Nephron progenitor cell (in vitro differentiated cells): ENCODE measurements at regions not wholly inside any gene's neighbourhood (a gene's known extent, or its start where the extent isn't known, plus 50 kb on each side); places are given as distances from the start of the nearest gene placed in this dataset.

Experiments
- DNase-seq: peaks from one replicate; pipeline ENCODE4 v3.0.0; 2021
- H3K27ac Mint-ChIP-seq: 2 replicates; pipeline ENCODE4 v1.8.0; 2021; ENCODE audit warnings: mild to moderate bottlenecking, moderate library complexity, mixed read lengths
- H3K27me3 Mint-ChIP-seq: 2 replicates; pipeline ENCODE4 v1.8.0; 2021; ENCODE audit warnings: mild to moderate bottlenecking, low read depth, mixed read lengths; ENCODE audit not compliant: poor library complexity
- H3K36me3 Mint-ChIP-seq: 2 replicates; pipeline ENCODE4 v1.8.0; 2021; ENCODE audit warnings: low read depth, mixed read lengths
- H3K4me1 Mint-ChIP-seq: 2 replicates; pipeline ENCODE4 v1.8.0; 2021; ENCODE audit warnings: mixed read lengths
- H3K4me3 Mint-ChIP-seq: 2 replicates; pipeline ENCODE4 v1.8.0; 2021; ENCODE audit warnings: mild to moderate bottlenecking, moderate library complexity, mixed read lengths
- H3K9me3 Mint-ChIP-seq: 2 replicates; pipeline ENCODE4 v1.8.0; 2021; ENCODE audit warnings: mild to moderate bottlenecking, moderate library complexity, mixed read lengths
- TF ChIP-seq, protein P1 (sequence below): fragments of 200-600 bp; sonication (generic); IDR thresholded peaks from 2 replicates; pipeline ENCODE4 v1.5.0; 2021; ENCODE audit warnings: antibody characterized with exemption

DNA sequence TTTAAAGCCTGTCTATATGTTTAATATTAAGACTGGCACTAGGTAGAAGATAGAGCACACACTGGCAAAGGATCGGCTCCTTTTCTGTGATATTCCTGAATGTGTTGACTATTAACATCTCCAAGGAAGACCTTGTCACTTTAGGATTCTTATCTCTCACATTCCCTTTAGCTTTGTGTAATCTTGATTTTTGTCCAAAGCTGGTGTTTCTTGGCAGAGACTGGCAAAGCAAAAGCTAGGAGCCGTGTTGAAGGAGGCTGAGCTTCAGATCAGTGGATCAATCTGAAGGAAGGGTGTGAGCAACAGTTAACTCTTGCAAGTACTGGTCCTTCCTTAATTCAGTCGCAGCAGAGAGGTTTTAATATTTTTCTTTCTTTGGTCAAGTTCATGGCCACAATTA is 830.4 kb upstream of the ZNF608 start:
- no peak for DNase-seq
- TF ChIP-seq, protein P1, sequence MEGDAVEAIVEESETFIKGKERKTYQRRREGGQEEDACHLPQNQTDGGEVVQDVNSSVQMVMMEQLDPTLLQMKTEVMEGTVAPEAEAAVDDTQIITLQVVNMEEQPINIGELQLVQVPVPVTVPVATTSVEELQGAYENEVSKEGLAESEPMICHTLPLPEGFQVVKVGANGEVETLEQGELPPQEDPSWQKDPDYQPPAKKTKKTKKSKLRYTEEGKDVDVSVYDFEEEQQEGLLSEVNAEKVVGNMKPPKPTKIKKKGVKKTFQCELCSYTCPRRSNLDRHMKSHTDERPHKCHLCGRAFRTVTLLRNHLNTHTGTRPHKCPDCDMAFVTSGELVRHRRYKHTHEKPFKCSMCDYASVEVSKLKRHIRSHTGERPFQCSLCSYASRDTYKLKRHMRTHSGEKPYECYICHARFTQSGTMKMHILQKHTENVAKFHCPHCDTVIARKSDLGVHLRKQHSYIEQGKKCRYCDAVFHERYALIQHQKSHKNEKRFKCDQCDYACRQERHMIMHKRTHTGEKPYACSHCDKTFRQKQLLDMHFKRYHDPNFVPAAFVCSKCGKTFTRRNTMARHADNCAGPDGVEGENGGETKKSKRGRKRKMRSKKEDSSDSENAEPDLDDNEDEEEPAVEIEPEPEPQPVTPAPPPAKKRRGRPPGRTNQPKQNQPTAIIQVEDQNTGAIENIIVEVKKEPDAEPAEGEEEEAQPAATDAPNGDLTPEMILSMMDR: no peak
- H3K36me3 Mint-ChIP-seq: no peaks in the 10 kb centered on the region
- peaks cover 18% of the 10 kb centered on the region for H3K9me3 Mint-ChIP-seq
- H3K4me3 Mint-ChIP-seq: peak overlapping the region; percentile 32
- peaks cover 3% of the 10 kb centered on the region for H3K27me3 Mint-ChIP-seq
- peaks cover 46% of the 10 kb centered on the region for H3K4me1 Mint-ChIP-seq
- H3K27ac Mint-ChIP-seq: peak overlapping the region; percentile 28

DNA sequence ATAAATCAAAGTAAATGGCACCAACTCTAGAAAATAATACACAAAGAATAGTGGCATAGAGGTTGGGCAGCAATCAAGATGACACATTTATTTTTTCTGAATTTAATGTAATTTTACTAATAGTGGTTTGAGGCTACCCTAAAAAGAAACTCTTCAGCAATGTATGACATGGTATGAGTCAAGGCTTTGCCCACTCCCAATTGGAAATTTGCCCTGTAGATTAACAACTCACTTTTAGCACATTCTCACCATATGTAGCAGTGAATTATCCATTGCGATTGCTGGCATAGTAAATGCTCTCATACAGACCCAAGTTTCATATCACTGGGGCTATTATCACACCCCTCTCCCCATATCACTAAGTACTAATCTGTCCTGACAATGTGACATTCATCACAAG is 832.1 kb upstream of the ZNF608 start:
- Mint-ChIP-seq H3K27ac (no peak overlapping the region), H3K4me3 (no peak overlapping the region), H3K27me3 (peaks cover 3% of the 10 kb centered on the region), H3K4me1 (peaks cover 48% of the 10 kb centered on the region), H3K9me3 (peaks cover 13% of the 10 kb centered on the region), H3K36me3 (no peaks in the 10 kb centered on the region)
- DNase-seq: no peak
- TF ChIP-seq, protein P1: no peak

DNA sequence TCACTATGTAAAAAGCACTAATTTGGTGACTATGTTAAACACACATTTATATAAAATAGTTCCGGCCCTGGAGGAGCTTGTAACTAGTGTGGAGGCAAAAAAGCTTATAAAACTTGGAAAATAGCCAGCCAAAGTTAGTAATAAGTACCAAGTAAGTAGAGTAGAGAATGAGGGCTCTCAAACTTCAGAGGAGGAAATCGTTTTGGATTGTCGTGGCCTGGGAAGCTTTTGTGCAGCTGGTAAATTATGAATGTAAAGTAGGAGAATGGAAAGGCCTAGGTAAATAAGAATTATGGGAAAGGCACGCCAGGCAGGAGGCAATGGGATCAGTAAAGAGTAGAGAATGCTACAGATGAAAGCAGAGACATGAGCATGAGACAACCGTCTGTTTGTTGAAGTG is 832.7 kb upstream of the ZNF608 start:
- H3K27me3 Mint-ChIP-seq: no peaks in the 10 kb centered on the region
- peaks cover 45% of the 10 kb centered on the region for H3K4me1 Mint-ChIP-seq
- no peak for DNase-seq
- H3K9me3 Mint-ChIP-seq: peaks cover 13% of the 10 kb centered on the region
- no peak overlapping the region for H3K4me3 Mint-ChIP-seq
- no peaks in the 10 kb centered on the region for H3K36me3 Mint-ChIP-seq
- no peak overlapping the region for H3K27ac Mint-ChIP-seq
- TF ChIP-seq, protein P1: no peak

DNA sequence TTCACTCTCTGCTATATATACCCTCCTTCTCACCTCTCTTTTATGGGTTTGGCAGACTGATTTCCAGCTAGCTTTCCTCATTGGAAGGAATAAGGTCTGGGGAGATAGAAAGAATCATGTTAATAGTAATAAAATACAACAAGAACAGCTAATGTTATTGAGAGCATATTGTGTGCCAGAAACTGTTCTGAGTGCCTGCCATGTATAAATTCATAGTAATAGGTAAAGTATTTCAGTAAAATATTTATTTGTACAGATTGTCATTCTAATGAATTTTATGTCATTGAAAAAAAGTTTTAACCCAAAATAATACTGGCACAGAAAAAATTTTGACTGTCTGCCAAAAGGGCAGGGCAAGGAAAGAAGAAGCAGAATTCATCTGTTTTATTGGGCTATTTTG is 834.9 kb upstream of the ZNF608 start:
- DNase-seq: no peak
- TF ChIP-seq, protein P1: no peak
- Mint-ChIP-seq H3K9me3 (peaks cover 16% of the 10 kb centered on the region), H3K4me1 (peaks cover 31% of the 10 kb centered on the region), H3K4me3 (no peak overlapping the region), H3K27ac (no peak overlapping the region), H3K27me3 (no peaks in the 10 kb centered on the region), H3K36me3 (no peaks in the 10 kb centered on the region)

DNA sequence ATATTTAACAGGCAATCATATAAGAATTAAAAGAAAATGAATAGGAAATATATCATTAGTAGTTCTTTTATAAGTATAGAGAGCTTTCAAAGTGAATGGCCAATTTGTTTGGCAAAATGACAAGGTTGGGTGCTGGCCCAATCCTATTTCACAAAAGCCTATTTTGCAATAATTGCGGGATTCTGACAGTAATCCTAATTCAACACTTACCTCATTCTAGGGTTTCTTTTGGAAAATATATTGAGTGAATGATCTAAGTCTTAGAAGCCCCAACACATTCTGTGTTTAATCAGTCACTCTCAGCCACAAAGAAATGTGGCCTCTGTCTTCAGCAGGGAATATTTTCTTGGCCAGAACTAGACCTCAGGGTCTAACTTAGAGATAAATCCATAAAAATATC is 835.9 kb upstream of the ZNF608 start:
- H3K27ac Mint-ChIP-seq: no peak overlapping the region

More for the DNA sequence above, 835.9 kb upstream of the ZNF608 start:
- H3K4me3 Mint-ChIP-seq: no peak overlapping the region
- no peaks in the 10 kb centered on the region for H3K36me3 Mint-ChIP-seq
- peaks cover 22% of the 10 kb centered on the region for H3K9me3 Mint-ChIP-seq
- TF ChIP-seq, protein P1: no peak
- peaks cover 24% of the 10 kb centered on the region for H3K4me1 Mint-ChIP-seq
- no peak for DNase-seq
- no peaks in the 10 kb centered on the region for H3K27me3 Mint-ChIP-seq
